DMS79 (cell line): ENCODE measurements at regions not wholly inside any gene's neighbourhood (a gene's known extent, or its start where the extent isn't known, plus 50 kb on each side); places are given as distances from the start of the nearest gene placed in this dataset.
A peak's percentile ranks its signal among the peaks of the same experiment; 100 is the strongest.

Experiments used
- DNase-seq: peaks from one replicate; lab custom pipeline; 2025; lab: John Stamatoyannopoulos, UW

DNA sequence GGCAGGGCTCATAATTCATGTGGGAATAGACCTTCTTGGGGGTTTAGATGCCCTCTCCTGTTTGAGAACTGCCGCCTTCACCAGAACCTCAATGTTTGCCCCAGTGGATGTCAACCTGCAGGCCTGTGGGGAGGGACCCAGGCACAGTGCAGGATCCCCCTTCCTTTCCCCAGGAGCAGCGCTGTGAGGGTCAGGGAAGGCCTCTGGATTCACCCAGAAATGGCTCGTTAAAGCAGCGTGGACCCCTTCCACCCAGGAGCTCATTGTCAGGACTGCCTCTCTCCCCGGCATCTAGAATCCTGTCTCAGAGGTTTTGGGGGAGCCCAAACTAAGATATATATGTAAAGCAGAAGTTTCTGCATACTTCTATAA, 188.3 kb downstream of the GADD45G start:
- DNase-seq: no peak

DNA sequence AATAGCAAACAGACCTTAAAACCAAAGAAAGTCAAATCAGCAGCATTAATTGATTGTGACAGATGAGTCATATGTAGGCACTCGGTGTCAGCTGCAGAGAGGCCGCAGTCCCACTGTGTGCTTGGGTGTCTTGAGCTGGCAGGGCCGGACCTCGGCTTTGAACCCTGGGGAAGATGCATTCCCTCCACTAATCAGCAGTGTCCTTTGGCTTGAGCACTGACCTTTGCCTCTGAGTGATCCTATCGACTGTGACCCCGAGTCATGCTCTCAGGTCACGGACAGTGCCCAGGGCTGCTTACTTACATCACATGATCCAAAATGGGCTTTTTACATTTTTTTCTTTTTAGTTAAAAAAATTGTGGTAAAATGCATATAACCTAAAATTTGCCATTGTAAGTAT, 188.7 kb downstream of the GADD45G start:
- no peak for DNase-seq

DNA sequence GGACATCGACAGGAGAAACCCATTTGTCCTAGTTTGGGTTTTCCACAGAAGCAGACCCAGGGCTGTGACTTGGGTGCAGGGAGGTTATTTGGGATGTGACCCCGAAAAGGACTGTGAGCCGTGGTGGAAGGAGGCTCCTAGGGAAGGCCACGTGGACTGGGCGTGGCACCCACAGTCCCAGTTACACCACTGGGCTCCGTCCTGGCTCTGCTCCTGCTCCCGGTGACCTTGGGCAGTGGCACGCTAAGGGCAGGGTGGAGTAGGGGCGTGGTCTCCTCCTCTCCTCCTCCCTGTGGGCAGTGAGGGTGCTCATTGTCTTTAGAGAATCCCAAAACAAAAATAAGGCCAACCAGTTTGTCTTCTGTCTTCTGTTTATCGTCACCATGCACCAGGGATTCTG, 190.1 kb downstream of the GADD45G start:
- DNase-seq: no peak

DNA sequence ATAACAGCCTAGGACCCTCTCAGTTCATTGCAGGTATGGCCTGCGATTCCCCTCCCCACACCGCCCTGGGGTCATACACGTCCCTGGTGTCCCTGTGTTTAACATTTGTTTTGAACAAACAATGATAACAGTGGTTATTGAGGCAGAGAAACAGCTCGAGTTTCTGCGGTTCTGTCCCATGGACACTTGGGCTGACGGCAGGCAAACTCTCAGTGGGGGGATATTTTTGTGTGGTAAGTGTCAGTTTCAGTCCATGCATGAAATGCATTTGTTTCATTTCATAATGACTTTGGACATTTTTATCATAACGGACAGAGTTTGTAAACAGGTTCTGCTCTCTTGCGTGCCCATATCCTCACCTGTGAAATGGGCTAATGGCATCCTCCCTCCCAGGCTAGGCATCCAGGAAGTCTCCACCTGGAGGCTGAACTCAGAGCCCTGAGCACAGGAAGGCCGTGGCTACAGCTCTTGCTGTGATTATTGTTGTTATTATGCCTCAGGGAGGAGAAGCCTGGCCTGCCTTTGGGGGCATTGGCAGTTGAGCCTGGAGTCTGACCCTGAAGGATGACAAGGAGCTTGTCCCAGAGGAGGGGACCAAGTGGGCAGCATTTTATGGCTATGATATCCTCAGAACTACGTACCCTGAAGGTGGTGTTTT, 190.9 kb downstream of the GADD45G start:
- no peak for DNase-seq

DNA sequence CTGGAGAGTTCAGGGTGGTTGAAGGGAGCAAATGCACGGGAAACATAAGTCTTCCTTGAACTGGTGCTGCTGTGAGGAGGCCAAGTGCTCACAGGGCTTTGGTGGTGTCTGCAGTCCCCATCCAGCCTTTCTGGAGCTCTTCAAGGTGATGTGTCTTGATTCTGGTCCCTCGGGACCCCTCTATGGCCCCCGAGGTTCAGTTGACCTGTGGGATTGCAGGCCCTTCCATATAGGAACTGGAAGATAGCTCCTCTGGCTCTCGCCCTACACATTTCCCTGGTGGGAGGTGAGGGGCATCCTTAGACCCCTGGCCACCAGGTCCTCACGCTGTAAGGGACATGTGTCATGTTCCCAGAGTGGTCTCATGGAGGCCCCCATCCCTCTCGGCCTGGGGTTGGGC, 191.8 kb downstream of the GADD45G start:
- DNase-seq: no peak

DNA sequence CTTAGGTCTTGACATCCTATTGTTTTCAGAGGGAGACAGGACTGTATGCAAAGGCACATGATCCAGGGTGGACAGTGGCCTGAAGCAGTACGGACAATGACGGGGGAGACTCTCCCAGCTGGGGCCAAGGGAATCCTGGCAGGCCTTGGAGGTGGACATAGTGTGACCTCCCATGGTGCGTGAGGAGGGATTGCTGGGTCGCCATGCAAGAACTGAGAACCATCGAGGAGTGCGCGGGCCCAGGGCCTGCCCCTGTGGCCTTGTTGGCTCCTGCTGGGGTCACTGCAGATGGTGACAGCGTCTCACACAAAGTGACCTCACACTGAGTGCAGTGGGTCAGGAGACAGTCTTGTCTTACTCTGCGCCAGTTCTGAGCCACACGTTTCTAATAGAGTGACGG, 192.4 kb downstream of the GADD45G start:
- no peak for DNase-seq

DNA sequence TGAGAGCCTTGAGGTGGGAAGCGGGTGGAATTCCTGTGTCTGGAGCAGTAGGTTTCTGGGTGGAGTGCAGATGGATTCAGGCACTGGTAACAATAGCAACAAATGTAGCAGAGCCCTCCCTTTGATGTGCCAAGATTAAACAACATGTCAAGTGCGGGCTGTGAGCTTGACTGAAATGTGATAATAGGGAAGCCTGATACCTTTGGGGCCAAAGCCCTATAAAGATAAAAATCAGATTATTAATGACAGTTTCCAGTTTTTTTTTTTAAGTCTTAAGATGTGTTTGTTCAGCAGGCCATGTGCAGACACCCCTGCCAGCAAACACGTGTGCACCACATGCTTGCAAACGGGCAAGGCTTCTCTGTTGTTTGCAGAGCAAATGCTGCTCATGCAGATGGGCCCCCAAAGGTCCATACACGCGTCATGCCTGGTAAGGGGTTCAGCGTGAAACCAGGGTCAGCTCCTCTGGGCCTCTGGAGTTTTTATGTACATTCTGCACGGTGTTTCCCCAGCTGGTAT, 193.2 kb downstream of the GADD45G start:
- peak; percentile 49 for DNase-seq

DNA sequence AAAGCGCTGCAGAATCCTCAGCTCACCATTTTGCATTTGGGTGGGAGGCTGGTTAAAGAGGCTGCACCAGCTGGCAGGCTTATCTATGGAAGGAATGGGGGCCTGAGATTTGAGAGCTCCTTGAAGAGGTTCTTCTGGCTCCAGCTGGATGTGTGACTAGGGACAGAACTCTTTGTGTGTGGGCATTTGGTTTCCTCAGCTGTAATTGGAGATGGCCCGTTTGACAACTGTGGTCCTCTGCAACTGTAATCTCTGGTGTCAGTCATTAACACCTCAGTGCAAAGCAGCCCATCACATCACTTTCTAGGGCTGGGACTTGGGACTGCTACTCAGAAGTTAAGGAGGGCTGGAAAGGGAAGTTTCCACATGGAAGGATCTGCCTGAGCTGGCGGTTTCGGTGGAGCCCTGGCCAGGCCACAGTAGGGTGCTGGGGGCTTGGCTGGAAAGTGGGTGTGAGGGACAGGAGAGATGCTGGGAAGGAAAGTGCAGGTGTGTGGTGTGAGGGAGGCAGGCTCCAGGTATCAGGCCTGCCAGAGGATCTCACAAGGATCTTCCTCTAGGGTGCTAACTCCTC, 193.8 kb downstream of the GADD45G start:
- DNase-seq: peak; percentile 9

DNA sequence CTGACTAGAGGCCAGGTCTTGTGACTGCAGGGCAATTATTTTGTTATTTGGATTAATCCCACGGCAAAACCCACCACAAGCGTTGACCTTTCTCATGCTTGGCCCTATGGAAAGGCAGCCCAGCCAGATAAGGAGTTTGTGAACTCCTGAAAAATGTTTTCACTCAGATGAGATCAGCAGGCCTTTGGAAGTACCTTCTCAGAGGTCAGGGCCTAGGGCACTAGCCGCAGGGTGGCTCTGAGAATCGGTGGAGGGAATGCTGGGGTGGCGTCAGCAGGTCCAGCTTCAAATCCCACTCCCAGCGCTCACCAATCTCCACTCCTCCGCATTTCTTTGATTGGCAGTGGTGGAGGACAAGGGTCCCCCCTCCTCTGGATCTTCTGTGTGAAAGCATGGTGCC, 194.4 kb downstream of the GADD45G start:
- no peak for DNase-seq

DNA sequence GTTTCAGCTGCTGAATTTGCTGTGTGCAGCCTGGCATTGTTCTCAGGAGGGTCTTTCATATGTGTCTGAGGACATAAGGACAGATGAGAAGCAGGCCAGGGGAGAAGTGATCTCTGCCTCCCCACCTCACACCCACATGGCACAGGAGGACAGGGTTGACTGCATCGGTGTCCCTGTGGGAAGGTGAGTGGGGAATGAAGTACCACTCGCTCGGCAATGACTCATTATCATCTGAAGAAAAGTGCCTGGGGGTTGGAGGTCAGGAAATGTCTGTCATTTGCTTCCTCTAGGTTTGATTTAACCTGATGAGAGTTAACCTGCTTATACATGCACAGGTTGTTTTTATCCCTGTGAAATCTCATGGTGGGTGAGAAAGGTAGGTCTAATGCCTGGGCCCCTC, 195.0 kb downstream of the GADD45G start:
- no peak for DNase-seq

DNA sequence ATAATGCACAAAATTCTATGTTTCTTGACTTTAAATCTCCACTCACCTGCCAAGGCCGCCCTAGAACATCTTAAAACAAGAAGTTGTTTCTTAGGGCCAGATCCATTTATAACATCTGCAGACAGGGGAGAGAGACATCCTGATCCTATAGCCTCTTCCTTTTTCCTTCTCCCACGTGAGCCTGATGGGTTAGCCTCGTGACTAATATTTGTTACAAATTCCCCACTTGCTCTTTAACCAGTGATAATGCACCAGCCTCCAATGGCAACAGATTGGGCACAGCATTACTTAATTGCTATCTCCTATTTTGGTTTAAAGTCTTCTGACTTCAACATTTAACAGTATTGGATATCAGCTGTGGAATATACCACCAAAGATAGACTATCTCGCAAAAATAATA, 196.5 kb downstream of the GADD45G start:
- DNase-seq: no peak

DNA sequence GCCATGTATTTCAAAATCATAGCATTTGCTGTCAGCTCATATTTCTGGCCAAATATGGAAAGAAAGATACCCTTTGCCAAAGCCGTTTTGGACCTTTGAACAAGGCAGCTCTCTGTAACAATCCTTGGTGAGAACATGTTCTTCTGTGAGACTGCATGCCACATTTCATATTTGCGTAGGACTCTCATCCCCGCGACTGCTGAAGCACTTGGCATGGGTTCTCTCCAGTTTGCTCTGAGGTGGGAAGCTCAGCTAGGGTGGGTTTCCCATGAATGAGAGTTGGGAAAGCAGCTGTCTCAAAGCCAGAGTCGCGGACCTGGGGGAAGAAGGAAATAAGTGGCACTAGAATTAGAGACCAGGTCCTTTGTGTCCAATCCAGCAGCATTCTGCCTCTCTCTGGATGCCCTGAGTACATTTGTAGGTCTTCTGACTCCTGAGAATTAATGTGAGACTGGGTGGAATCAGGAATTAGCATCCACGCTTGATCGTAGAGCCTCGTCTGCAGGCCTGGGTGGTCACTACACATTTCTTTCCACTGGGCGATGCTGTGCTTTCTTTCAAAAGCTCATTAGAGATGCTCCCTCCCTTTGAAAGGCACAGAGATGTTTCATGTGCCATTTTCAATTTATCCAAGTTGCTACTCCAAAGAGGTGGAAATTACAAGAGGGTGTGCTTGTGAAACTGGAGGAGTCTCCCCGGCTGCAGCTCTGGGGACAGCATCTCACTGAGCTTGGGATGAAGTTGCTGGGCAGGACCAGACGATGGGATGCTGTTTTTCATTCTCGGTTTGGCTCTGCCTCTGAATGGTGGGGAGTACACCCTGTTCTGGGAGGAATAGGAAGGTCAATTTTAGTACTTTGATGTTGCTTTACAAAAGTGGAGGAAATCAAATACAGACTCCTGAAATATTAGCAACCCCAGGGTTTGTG, 197.2 kb downstream of the GADD45G start:
- DNase-seq: peak; percentile 34

DNA sequence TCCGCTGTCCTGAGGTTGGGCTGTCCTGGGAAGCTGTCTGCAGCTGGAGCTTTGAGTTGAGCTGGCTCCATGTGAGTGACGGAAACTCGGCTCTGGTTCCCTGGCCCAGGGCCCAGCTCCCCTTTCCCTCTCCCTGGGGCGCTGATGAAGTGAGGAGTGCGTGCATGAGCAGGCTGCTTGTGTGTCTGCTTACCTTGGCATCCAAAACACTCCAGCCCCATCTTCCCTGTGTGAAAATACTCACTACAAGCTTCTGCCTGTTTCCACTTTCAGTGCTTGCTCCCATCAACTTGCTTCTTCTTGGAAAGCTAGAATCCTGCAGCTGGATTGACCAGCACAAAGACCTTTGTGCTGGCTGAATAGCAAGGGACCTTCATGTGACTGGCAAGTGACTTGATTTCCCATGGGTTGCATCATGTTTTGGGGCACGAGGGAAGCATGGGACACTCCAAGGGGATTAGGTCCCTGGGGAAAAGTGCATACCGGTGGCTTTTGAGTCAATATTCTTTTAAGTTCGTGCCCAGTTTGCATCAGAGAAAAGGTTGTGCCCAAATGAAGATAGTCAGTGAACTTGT, 198.1 kb downstream of the GADD45G start:
- peak; percentile 70 for DNase-seq

DNA sequence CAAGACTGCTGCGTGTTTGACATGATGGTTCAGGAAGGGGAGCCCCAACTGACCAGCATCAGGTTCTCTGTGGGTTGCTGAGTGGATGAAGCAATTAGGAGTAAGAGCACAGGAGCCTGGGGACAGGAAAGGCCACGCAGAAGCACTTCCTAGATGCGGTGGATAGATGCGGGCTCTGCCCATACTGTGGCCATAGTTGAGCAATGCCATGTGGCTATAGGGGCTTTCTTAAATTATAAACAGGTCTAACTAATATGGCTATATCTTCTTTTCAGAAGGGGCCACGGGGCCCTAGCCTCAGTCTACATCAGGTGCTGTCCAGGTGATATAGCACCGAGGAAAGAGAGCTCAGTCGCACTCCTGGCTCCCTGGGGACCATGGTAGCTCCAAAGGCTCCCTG, 198.6 kb downstream of the GADD45G start:
- DNase-seq: no peak

DNA sequence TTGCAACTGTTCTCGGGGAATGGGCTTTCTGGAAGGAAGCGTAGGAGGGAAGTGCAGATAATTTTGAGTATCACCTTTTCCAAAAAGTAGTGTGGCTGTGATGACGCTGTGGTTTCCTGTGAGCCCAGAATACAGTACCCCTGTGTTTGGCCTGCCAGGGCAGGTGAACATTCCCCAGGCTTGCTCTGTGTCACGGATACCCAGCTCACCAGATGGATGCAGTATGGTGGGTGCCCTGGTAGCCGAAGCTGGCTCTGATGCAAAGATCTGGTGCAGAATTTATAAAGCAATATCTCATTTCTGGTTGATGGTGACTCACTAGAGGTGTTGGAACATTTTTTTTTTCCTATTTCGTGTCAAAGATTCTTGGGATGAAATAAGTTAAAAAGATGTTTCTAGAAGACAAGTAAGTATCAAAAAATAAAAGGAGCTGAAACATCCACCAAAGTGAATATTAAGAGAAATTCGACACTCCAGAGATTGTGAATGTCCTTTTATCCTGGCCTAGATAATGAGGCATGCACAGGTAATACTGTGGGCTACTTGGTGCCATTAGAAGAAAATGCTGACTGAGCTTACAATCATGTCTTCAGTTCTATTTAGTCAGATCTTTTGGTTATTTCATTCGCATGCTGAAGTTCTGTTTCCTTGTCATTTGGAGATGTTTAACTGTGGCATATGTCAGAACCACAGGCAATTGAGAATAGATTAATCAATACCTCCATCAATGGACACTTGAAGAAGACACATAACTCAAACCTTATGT, 200.1 kb downstream of the GADD45G start:
- no peak for DNase-seq

DNA sequence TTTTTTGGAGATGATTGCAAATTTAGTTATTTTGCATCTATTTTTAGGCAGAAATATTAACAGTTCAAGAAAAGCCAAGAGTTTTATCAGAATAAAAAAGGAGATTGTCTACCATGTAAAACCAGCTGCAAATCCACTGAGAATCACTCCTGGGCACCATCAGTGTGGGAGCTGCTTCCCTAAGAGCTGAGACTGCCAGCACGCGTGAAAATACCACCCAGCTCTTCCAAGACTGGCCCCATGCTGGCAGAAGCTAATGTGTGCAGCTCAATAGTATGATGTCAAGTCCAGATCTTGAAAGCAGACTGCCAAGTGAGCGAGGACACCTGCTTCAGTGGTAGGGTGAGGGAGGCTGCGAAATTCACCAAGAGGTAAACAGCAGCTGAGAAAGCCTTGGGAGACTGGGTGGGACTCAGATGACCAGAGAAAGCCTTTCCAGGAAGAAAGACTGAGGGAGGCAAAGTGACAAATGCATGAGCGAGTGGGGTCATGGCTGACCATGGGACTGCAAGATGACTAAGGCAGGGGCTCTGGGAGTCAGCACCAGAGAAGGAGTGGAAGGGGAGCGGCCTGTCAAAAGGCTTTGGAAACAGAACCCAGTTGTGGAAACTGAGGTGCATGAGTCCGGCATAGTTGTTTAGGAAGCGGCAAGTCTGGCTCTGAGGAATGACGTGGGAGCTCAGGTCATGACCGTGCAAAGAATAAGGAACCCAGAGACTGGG, 200.9 kb downstream of the GADD45G start:
- no peak for DNase-seq

DNA sequence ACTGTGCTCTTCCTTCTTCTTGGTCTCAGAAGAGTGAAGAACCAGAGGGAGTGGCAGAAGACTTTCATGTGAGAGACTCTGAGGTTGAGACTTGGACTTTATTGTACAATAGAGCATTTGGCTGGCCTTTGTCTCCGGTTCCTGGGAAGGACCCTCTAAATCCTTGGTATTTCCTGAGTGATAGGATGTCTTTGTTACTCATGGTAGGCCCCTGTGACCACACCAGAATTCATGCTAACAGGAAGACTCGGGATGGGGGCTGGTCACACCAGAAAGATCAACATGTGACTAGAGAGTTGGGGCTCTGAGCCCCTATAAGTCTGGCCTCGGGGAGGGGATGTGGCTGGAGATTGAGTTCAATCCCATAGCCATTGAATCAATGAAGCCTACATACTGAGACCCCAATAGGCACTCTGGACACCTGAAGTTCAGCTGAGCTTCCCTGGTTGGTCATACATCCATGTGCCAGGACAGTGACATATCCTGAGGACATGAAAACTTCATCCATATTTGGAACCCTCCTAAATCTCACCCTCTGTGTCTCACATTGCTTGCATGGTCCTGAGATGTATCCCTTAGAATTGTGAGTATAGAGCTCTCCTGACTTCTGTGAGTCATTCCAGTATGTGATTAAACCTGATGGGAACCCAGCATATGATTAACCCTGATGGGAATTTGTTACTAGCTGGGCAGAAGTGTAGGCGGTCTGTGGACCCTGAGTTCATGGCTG, 201.7 kb downstream of the GADD45G start:
- DNase-seq: no peak

DNA sequence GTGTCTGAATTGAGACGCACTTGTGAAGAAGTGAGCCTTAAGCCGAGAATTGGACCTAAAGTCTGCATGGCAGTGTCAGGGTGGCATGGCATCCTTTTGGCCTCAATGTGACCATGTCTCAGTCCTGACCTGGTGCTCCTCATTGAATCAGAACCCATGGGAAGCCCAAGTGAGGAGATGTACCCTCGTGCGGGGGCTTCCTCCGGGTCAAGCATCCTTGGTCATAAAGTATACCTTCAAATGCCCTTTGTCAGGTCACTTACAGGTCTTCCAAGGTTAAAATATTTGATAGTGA, 202.2 kb downstream of the GADD45G start:
- no peak for DNase-seq

DNA sequence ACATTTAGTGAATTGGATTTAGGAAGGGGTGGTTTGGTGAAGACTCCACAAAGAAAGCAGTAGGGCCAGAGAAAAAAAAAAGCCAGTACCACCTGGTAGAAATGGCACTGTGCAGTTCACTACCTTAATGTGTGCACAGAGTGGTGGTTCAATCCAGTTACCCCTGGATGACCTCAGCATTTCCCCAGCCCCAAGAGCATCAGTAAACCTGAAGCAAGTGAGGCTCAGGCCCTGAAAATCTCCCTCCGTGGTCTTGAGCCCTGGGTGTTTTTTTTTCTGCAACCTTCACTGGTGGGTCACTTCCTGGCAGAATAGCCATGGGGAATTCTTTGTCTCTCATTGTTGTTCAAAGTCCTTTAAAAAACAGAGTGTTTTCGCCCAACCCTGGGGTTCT, 202.9 kb downstream of the GADD45G start:
- no peak for DNase-seq

DNA sequence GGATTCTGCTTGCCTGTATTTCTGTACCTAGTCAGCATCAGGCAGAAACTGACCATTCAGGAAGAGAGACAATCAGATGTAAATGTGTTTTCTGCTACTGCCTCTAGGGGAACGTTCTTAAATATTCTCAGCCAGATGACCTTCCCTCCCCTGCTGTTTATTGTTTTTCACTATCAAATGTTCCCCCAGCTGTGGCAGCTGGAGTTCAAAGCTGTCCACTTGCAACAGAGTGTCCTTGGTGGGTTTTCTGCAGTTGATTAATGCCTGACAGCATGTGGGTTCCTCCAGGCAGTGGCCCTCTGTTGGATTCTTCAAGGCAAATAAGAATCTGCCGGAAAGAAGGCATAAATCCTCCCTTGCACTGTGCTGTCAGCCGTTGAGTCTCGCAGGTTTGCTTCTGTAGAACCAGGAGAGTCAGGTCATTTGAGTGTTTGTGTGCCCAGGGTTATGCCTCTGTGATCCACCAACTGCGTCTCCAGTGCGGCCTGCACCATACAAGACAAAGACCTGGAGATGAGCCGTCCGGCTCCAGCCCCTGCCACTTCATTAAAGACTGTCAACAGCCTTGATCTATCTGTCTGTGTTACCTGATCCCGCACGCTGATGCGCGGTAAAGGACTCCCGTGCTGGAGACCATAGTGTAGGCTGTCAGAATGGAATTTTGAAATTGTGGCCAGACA, 203.4 kb downstream of the GADD45G start:
- DNase-seq: no peak
